ENCODE measurements at regions not wholly inside any gene's neighbourhood (a gene's known extent, or its start where the extent isn't known, plus 50 kb on each side); places are given as distances from the start of the nearest gene placed in this dataset.

- H2AFZ ChIP-seq (ENCODE audit: low read length), result no peak overlapping the region
- no peak overlapping the region for H2AK5ac ChIP-seq (ENCODE audit: insufficient read length, low read length)
- DNase-seq, result no peak
- no peaks in the 10 kb centered on the region for H3K79me2 ChIP-seq (ENCODE audit: insufficient read depth, low read length)
- H2BK5ac ChIP-seq (ENCODE audit: insufficient read length, low read length), result no peak overlapping the region
- Mint-ChIP-seq H3K9me3 (no peaks in the 10 kb centered on the region), H3K27me3 (ENCODE audit: low read depth) (no peaks in the 10 kb centered on the region), H3K27ac (no peak overlapping the region), H3K36me3 (ENCODE audit: insufficient read depth in 1 of 3, low read depth in 3 of 3) (no peaks in the 10 kb centered on the region), H3K4me3 (no peak overlapping the region), H3K4me1 (no peaks in the 10 kb centered on the region)
- H3K23me2 ChIP-seq (ENCODE audit: insufficient read length, low read depth, low read length, poor library complexity, severe bottlenecking), result no peaks in the 10 kb centered on the region
- no peak overlapping the region for H3K4me2 ChIP-seq (ENCODE audit: insufficient read depth, insufficient read length, low read length)
- no peaks in the 10 kb centered on the region for H3K9me3 ChIP-seq (ENCODE audit: control insufficient read depth, low read depth, low read length)
- no peak overlapping the region for H4K91ac ChIP-seq (ENCODE audit: insufficient read length, low read depth, low read length)
- no peaks in the 10 kb centered on the region for H4K20me1 ChIP-seq (ENCODE audit: control insufficient read depth, insufficient read depth, insufficient read length)
- H3K18ac ChIP-seq (ENCODE audit: insufficient read length, low read depth, low read length), result no peak overlapping the region
- H2BK20ac ChIP-seq (ENCODE audit: low read depth, low read length, poor library complexity, severe bottlenecking), result no peak overlapping the region
- H3K14ac ChIP-seq (ENCODE audit: insufficient read depth, low read length), result no peak overlapping the region
- TF ChIP-seq CTCF (conservative IDR thresholded peaks at IDR 0.05), result no peak
- no peak overlapping the region for H3K56ac ChIP-seq (ENCODE audit: insufficient read length, low read depth, low read length)
- no peak overlapping the region for H4K5ac ChIP-seq (ENCODE audit: insufficient read length, low read depth, low read length)
- H3T11ph ChIP-seq (ENCODE audit: low read length), result no peak overlapping the region
- H2BK12ac ChIP-seq (ENCODE audit: insufficient read length, low read depth, low read length), result no peak overlapping the region
- H2BK15ac ChIP-seq (ENCODE audit: low read depth, low read length), result no peak overlapping the region
- no peak overlapping the region for H3K9ac ChIP-seq (ENCODE audit: extremely low read depth, insufficient read length, low read length)
- H4K8ac ChIP-seq (replicated peaks; ENCODE audit: insufficient read length, low read depth, low read length), result no peak overlapping the region
- WGBS (ENCODE audit: extremely low coverage, insufficient read length, low lambda C conversion rate), result no CpG with 5 or more reads among the region's 2 CpGs
- H3K79me1 ChIP-seq (ENCODE audit: insufficient read depth, low read depth, low read length, poor library complexity, severe bottlenecking), result no peaks in the 10 kb centered on the region
- H3K4ac ChIP-seq (ENCODE audit: low read depth, low read length), result no peak overlapping the region
- H3K27me3 ChIP-seq (ENCODE audit: insufficient read depth, low read length), result no peaks in the 10 kb centered on the region; the same call in 1 of the 2 replicates
- no peak overlapping the region for H3K23ac ChIP-seq (ENCODE audit: insufficient read length, low read depth, low read length)
- no peak overlapping the region for H3K27ac ChIP-seq (ENCODE audit: insufficient read length, low read depth, low read length)
- H2BK120ac ChIP-seq (ENCODE audit: low read depth, low read length, poor library complexity, severe bottlenecking), result no peak overlapping the region
- H3K4me1 ChIP-seq (ENCODE audit: insufficient read depth, low read length), result no peaks in the 10 kb centered on the region
Measured at GRCh38 chr11:92643827-92644226, 325.6 kb upstream of the MTNR1B start.
